GM13976 (cell line): ENCODE measurements at regions not wholly inside any gene's neighbourhood (a gene's known extent, or its start where the extent isn't known, plus 50 kb on each side); places are given as distances from the start of the nearest gene placed in this dataset.

ENCODE experiments used
- DNase-seq: peaks from one replicate; pipeline ENCODE4 v3.0.0; 2012; ENCODE audit warnings: low spot score
- in situ Hi-C: fragments of 300-500 bp; cut with MboI; formaldehyde crosslinking; loops from one replicate; pipeline ENCODE4 v1.12.0; 2022; ENCODE audit warnings: low sequenced_read_pairs, mixed read lengths, inconsistent platforms; ENCODE audit not compliant: unreplicated experiment
- TF ChIP-seq, protein P1 (sequence below): IDR thresholded peaks from 2 replicates; pipeline ENCODE4 v1.5.1; 2012; ENCODE audit warnings: borderline replicate concordance, mild to moderate bottlenecking; ENCODE audit not compliant: insufficient read depth; ENCODE audit errors: extremely low read depth, missing control alignments, control extremely low read depth

DNA sequence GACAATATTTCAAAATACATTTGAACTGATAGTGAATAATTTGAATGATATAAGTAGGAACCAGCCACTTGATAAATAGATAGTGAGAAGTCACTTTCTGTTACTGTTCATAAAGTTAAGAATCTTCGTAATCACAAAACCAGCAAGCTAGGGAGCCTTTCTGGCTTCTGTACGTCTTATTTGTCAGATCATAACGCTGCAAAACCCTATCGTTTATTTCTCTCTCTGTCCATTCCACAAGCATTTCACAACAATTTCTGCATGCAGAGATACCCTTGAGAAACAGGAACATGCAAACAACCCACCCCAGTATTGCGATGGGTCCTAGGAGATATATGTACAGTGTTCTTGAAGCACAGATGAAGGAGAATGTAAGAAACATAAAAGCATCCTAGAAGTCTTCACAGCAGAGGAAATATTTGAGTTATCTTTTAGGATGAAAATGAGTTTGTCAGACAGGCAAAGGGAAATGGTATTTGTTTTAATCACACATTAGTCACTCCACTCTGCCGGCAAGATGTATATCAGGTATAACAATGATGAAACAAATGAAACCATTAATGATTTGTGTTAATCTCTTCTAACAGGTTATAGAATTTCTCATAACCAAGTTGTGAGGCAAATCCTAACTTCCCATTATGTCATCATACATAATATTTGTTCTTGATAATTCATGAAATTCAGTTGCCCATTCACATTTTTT lies 668.7 kb upstream of the FTMT start:
- DNase-seq = no peak
- in situ Hi-C loops = no loop called here
- TF ChIP-seq, protein P1, sequence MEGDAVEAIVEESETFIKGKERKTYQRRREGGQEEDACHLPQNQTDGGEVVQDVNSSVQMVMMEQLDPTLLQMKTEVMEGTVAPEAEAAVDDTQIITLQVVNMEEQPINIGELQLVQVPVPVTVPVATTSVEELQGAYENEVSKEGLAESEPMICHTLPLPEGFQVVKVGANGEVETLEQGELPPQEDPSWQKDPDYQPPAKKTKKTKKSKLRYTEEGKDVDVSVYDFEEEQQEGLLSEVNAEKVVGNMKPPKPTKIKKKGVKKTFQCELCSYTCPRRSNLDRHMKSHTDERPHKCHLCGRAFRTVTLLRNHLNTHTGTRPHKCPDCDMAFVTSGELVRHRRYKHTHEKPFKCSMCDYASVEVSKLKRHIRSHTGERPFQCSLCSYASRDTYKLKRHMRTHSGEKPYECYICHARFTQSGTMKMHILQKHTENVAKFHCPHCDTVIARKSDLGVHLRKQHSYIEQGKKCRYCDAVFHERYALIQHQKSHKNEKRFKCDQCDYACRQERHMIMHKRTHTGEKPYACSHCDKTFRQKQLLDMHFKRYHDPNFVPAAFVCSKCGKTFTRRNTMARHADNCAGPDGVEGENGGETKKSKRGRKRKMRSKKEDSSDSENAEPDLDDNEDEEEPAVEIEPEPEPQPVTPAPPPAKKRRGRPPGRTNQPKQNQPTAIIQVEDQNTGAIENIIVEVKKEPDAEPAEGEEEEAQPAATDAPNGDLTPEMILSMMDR = no peak

DNA sequence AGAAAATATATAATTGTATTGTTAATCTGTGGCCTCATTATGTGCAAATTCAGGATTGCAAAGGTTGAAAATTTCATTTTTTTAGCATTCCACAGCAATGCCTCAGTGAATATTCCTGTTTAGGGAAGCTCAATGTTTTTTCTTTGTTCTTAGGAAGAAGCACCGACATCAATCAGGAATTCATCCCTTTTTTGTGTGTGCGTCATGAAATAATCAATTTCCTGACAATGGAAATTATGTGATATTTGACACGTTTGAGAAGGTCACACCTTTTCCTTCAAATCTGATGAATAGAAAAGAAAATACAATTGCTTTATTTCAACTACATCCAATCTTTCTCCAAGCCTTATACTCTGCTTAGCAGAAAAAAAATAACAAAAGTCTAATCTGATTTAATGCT lies 662.8 kb upstream of the FTMT start:
- in situ Hi-C loops = no loop called here
- no peak for DNase-seq
- TF ChIP-seq, protein P1 = no peak

DNA sequence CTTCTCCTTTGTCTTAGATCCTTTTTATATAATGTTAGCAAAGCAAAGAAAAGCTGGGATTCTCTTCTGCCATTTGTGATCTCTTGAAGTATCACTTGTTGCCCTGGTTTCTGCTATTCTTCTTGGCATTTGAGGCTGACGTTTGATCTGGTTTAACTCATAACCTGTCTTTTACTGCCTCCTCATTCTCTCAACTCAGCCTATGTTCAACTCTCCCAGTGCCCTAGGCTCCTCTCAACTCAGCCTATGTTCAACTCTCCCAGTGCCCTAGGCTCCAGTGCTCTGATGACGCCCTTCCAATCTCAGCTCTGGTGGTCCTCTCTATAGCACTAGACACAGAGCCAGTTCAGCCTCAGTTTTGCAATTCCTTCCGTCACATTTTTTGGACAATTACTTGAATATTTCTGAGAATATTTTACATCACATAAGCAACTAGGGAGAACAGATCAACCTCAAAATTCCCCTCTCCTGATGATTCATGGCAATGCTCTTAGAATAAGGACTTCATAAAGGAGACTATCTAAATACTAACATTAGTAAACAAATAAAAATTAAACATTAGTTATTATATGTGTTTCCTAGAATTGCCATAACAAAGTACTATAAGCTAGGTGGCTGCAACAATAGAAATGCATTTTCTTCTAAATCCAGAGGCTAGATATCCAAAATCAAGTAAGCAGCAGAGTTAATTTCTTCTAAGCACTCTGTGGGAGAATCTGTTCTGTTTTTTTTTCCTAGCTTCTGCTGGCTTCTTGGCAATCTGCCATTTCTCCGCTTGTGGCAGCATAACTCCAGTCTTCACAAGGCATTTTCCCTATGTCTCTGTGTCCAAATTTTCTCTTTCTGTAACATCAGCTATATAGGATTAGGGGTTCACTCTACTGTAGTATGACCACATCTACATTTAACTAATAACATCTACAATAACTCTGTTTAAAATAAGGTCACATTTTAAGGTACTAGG lies 662.1 kb upstream of the FTMT start:
- TF ChIP-seq, protein P1 = no peak
- in situ Hi-C loops = no loop called here
- DNase-seq = no peak

DNA sequence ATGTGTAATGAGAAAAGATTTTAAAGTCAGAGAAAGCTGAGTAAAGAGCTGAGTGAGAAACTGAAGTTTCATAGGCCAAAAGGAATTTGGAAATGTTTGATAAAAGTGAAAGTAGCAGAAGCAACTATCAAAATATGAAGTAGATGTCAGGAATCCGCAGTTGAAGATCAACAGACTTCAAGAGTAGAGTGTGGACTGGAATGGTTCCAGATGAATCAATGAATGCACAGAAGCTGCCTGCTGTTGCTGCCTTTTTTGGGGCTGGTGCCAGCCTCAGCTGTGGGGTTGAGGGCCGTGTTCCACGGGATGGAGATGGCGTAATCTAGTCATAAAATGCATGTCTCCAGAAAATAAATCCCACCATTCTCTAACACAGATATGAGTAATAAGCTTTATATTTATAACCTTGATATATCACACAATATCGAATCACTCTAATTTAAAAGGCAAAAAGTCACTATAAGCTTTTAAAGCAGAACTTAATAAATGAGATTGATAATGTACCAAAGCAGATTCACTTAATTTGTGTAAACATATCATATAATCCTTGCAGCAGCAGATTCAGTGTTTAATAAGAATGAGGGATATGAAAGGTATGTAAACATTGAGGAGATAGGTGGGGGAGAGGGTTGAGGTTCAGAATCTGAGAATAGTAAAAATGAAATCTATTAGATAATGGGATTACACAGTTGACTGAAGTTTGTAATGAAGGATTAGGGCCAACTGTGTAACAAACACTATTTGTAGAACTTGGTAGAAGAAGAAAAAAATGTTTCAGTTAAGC lies 652.3 kb upstream of the FTMT start:
- in situ Hi-C loops = no loop called here
- no peak for DNase-seq
- TF ChIP-seq, protein P1 = no peak

DNA sequence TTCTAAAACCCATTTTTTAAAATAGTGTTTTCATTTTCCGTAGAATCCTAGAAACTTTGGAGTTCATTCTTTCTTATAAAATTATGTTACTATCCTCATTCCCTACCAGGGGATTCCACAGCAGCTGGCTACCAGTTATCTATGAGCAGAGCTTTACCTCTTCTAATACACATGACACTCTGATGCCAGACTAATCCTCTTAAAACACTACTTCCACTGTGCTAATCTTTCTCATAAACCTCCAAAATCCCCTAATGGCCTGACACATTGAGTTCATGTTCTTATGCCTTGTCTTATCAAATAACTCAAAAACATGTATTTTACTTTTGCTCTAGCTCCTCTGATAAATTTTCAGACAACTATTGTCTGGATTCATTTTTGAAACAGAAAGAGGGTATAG lies 633.6 kb upstream of the FTMT start:
- no peak for DNase-seq
- in situ Hi-C loops = no loop called here

More for the DNA sequence above, 633.6 kb upstream of the FTMT start:
- TF ChIP-seq, protein P1 = no peak
